CMK (cell line): ENCODE measurements at regions not wholly inside any gene's neighbourhood (a gene's known extent, or its start where the extent isn't known, plus 50 kb on each side); places are given as distances from the start of the nearest gene placed in this dataset.

Source experiments
- DNase-seq: peaks from one replicate; pipeline ENCODE4 v3.0.0-alpha.2; 2010; ENCODE audit warnings: low read depth

GRCh38 chr2:215712871-215713790, 277.3 kb upstream of the FN1 start:
- no peak for DNase-seq

GRCh38 chr2:215712219-215712868, 276.5 kb upstream of the FN1 start:
- no peak for DNase-seq

GRCh38 chr2:215711471-215712034, 275.7 kb upstream of the FN1 start:
- DNase-seq: no peak

GRCh38 chr2:215707608-215708007, 271.7 kb upstream of the FN1 start:
- no peak for DNase-seq

DNA sequence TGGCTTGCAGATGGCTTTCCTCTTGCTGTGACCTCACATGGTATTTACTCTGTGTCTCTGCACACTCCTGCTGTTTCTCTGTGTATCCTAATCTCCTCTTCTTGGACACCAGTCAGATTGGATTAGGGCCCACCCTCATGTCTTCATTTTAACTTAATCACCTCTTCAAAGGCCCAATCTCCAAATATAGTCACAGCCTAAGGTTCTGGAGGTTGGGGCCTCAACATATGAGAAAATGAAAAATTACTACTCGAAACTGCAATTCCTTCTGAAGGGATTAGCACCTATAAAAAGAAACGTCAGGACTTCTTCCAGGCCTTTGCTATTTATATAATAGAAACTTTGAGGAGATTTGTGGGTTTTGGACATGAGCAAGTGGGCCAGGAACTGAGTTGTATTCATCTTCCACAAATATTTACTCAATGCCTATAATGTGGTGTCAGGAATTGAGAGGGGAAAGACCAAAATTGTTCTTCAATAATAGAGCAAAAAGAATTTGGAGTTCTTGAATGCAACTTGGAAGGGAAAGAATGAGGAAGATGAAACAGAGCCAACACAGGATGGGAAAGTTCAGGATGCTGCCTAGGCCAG, 270.0 kb upstream of the FN1 start:
- no peak for DNase-seq

- no peak for DNase-seq
These were observed 269.4 kb upstream of the FN1 start for GRCh38 chr2:215705281-215705680.

DNA sequence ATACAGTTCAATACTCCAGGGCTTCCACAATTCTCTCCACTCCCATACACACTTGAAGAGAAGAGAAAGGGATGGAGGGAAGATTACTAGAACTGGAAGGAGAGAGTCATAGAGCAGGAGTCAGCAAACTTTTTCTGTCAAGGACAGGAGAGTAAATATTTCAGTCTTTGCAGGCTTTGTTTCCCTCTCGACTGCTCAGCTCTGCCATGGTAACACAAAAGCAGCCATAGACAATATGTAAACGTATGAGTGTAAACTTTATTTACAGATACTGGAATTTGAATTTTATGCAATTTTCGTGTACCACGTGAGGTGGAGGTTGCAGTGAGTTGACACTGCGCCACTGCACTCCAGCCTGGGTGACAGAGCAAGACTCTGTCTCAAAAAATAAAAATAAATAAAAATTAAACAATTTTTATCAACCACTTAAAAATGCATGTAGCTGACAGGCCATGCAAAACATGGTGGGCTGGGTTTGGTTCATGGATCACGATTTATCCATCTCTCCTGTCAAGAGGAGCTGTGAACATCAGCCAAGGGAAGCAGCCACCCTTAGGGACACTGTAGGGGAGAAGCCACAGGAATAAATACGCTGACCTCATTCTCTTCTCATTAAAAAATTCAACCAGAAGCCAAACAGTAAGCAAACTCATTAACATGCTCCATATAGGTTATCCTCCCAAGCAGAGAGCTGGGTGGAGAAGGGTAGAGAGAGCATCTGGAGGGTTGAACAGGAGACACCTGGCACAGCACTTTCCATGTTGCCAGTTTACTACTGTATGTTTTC, 266.4 kb upstream of the FN1 start:
- DNase-seq: no peak

DNA sequence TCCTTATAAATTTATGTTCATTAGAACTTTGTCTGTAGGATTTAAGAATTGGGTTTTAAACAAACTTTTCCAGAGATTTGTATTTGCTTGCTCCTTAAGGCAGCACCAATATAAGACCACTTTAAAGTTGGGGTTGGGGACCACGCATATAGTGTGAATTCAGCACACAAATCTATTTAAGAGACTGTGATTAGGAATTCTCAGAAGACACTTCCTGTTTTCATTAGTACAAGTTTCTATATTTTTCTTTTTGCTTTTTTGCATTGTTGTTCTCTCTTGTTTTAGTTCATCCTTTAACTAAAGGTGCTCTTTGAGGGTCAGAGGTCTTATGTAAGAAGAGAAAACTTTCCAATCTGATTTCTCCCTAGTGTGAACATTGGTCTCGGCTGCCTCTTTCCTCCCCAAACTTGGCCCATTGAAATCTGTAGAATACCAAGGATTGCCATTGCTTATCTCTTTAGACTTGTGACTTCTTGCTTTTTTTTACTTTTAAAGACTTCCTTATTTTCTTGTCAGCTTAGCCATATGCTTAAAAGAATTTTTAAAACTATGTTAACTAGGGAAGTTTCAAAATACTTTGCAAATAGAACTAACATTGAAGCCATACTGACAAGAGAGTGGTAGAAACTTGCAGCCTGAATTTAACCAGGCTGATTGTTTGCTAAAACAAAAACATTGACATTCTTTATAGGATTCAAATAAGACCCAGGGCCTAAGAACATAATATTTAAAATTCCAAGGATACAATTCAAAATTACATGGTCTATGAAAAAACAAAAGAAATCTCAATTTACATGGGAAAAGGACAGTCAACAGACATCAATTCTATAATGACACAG, 264.1 kb upstream of the FN1 start:
- no peak for DNase-seq

GRCh38 chr2:215699018-215699417, 263.1 kb upstream of the FN1 start:
- no peak for DNase-seq

DNA sequence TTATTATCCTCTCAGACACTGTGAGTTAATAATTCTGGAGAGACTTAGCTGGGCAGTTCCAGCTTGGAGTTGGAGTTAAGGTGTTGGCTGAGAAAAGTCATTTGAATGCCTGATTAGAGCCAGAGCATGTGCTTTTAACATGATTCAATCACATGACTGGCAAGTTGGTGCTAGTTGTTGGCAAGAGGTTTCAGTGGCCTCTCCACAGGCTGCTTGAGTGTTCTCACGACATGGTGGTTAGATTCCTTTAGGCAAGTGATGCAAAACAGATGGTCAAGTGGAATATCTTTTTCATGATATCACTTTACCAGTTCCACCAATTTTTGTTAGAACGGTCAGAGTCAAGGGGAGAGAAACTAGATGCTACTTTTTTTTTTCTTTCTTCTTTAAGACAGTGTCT, 262.7 kb upstream of the FN1 start:
- no peak for DNase-seq

- no peak for DNase-seq
These were observed 261.6 kb upstream of the FN1 start for GRCh38 chr2:215697496-215697895.

DNA sequence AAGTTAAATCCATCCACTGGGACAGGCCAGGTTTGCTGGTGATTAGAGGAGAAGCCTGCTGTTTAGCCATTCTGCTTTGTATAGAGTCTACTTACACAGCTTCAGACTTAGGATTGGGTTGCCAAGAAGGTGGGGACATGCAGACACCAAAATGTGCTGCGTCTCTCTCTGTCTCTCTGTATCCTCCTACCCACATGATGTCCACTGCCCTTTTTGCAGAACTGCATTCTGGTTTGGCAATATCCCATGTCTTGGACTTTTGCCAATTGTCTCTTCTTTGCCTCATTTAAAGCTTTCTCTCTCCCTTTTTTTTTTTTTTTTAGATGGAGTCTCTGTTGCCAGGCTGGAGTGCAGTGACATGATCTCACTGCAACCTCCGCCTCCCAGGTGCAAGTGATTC, 261.1 kb upstream of the FN1 start:
- no peak for DNase-seq

- DNase-seq: no peak
These were observed 260.0 kb upstream of the FN1 start for GRCh38 chr2:215695861-215696260.

DNA sequence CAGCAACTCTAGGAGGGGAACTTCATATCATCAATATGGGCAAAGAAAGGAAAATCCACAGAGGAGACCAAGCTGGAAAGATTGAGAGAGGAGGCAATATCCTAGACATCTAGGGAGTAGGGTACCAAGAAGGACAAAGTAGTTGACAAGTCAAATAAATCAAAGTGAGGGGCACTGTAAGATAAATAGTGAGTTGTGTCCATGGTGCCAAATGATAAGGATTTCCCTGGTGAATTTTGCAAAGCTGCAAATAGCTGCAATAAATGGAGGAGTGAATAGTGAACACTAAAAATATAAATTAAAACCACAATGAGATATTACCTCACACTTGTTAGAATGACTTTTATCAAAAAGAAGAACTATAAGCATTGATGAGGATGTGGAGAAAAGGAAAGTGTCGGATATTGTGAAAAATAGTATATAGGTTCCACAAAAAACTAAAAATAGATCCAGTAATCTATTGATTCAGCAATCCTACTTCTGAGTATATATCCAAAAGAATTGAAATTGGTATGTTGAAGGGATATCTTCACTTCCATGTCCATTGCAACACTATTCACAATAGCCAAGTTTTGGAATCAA, 258.2 kb upstream of the FN1 start:
- DNase-seq: no peak

DNA sequence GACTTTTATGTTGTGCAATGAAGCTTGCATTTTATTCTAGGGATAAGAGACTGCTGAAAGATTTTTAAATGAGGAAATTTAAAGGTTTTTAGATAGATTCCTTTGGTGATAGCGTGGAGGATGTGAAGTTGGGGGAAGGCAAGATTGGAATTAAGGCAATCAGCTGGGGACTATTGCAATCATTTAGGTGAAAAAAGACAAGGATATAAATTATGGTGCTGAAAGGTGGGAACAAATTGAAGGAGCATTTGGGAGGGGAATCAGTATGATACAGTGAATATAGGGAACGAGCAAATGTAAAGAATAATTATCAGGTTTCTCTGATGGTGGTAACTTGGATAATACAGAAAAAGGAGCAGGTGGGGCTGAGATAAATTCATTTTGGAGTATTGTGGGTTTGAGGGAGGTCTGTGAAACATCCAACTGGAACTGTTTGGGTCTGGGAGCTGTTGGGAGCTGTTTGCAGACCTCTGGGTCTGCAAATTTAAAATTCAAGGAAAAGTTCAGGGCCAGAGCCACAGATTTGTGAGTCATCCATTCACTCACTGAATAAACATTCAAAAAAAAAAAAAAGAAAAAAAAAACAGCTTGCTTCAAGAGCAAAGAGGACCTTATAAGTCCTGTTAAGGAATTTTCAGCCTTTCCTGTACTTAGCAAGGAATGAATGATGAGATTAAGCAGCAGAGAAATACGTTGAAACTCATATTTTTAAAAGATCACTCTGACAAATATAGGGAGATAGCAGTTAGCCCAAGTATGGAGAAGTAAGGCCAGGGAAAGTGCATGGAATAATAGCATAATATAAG, 257.5 kb upstream of the FN1 start:
- DNase-seq: no peak

- DNase-seq: no peak
These were observed 256.7 kb upstream of the FN1 start for GRCh38 chr2:215692387-215693079.

DNA sequence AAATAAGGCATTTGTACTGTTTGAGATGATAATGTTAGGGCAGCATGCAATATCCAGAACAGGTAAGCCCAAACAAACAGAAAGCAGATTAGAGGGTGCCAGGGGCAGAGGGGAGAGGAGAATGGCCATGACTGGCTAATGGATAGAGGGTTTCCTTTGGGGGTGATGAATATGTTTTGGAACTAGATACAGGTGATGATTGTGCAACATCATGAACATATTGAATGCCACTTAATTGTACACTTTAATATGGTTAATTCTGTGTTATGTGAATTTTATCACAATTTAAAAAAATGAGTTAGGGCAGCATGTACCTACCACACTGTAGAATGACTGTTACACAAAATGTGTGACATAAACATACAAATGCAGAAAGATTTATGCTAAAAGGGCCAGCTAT, 255.5 kb upstream of the FN1 start:
- no peak for DNase-seq

- no peak for DNase-seq
These were observed 251.5 kb upstream of the FN1 start for GRCh38 chr2:215687149-215688031.
